Stomach (tissue), 8 donors: ENCODE measurements at regions not wholly inside any gene's neighbourhood (a gene's known extent, or its start where the extent isn't known, plus 50 kb on each side); places are given as distances from the start of the nearest gene placed in this dataset.

Experiments
- DNase-seq, 2 donors: peaks; one replicate each; pipeline versions ENCODE4 v3.0.0 to v3.0.0-alpha.2; 2013 to 2019
- H3K27ac ChIP-seq, 5 donors: fragments of 200-600 bp in 4 of 5; sonication (generic) in 4 of 5; one replicate each; pipeline ENCODE4 v1.5.1; 2013 to 2019; ENCODE audit warnings: mild to moderate bottlenecking in 1 of 5, moderate library complexity in 1 of 5
- H3K27me3 ChIP-seq, 3 donors: fragments of 200-600 bp; sonication (generic); one replicate each; pipeline ENCODE4 v1.5.1; 2017 to 2019; ENCODE audit warnings: mixed run types in 1 of 3
- H3K36me3 ChIP-seq, 4 donors: fragments of 200-600 bp; sonication (generic); 1 replicate in 3 of 4; 2 replicates in 1 of 4; pipeline ENCODE4 v1.5.1; 2016 to 2019
- H3K4me1 ChIP-seq, 4 donors: fragments of 200-600 bp; sonication (generic); one replicate each; pipeline ENCODE4 v1.5.1; 2016 to 2019
- H3K4me3 ChIP-seq, 4 donors: fragments of 200-600 bp; sonication (generic) in 3 of 4; one replicate each; pipeline ENCODE4 v1.5.1; 2016 to 2019; ENCODE audit warnings: mild to moderate bottlenecking in 1 of 4
- H3K9me3 ChIP-seq, 4 donors: fragments of 200-600 bp; sonication (generic); one replicate each; pipeline ENCODE4 v1.5.1; 2016 to 2019
- CTCF ChIP-seq, 7 experiments: fragments of 450-650 bp in 4 of 7; fragments of 200-600 bp in 3 of 7; sonication (generic) in 3 of 7; IDR thresholded peaks; one replicate each; pipeline ENCODE4 v1.5.1; 2016 to 2019; ENCODE audit warnings: antibody characterized with exemption in 7 of 7, control low read depth in 2 of 7, mild to moderate bottlenecking in 1 of 7
- EP300 ChIP-seq: sonication (generic); formaldehyde crosslinking; IDR thresholded peaks from one replicate; pipeline ENCODE4 v1.6.1; 2017; ENCODE audit warnings: antibody characterized with exemption
- POLR2A ChIP-seq, 4 donors: fragments of 450-650 bp; IDR thresholded peaks; one replicate each; pipeline ENCODE4 v1.6.1; 2016; ENCODE audit warnings: antibody characterized with exemption in 4 of 4, control low read depth in 2 of 4, mild to moderate bottlenecking in 1 of 4, moderate library complexity in 1 of 4
- POLR2AphosphoS5 ChIP-seq, 3 donors: sonication (generic); formaldehyde crosslinking; IDR thresholded peaks; one replicate each; pipeline ENCODE4 v1.6.1; 2016; ENCODE audit warnings: antibody characterized with exemption in 3 of 3
- WGBS, 5 donors: extraction: QIAGEN DNeasy Blood & Tissue Kit in 3 of 5; methylation state at CpG; one replicate each; pipeline versions ENCODE4 v1.1.5 to v1.1.7; 2013 to 2018; 5-methylcytosine and 5-hydroxymethylcytosine counted together
- intact Hi-C: fragments of 100-400 bp; cut with DNase I; formaldehyde crosslinking; loops from one replicate; pipeline ENCODE4 v1.15.1; 2023; ENCODE audit warnings: low total_unique reads
- donor health status: healthy with polysubstance abuse.
- donor health status: Bipolar disorder and iron deficiency.
- donor health status: healthy.

DNA sequence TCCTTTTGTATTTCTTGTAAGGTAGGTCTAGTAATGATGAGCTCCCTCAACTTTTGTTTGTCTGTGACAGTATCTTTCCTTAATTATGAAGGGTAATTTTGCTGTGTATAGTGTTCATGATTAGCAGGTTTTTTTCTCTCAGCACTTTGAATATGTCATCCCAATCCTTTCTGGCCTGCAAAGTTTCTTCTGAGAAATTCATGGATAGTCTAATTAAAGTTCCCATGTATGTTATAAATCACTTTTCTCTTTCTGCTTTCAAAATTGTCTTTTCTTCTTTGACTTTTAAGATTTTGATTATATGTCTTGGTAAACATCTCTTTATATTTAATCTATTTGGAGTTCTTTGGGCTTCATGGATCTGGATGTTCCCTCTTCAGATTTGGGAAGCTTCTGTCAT lies 54.3 kb upstream of the ZKSCAN2 start:
- TF ChIP-seq POLR2A (IDR thresholded peaks at IDR 0.05) (no peak), POLR2AphosphoS5 (IDR thresholded peaks at IDR 0.05) (no peak), CTCF (IDR thresholded peaks at IDR 0.05) (no peak), EP300 (no peak)
- intact Hi-C loops, result no loop called here
- DNase-seq, result no peak
- Histone ChIP-seq H3K27ac (no peak overlapping the region), H3K27me3 (no peaks in the 10 kb centered on the region), H3K36me3 (no peaks in the 10 kb centered on the region), H3K4me3 (no peak overlapping the region), H3K9me3 (peaks cover 3 to 56% (median 40%) of the 10 kb centered on the region in 4 donors), H3K4me1 (no peaks in the 10 kb centered on the region)

GRCh38 chr16:25311039-25311438 lies 53.4 kb upstream of the ZKSCAN2 start:
- WGBS, 5 donors, result 77 to 88% (median 81%) methylated on average over 2 of the region's 2 CpGs
- no peaks in the 10 kb centered on the region for H3K27me3 ChIP-seq

More at GRCh38 chr16:25311039-25311438, 53.4 kb upstream of the ZKSCAN2 start:
- no peak for DNase-seq
- TF ChIP-seq POLR2A (IDR thresholded peaks at IDR 0.05) (no peak), POLR2AphosphoS5 (IDR thresholded peaks at IDR 0.05) (no peak), EP300 (no peak), CTCF (IDR thresholded peaks at IDR 0.05) (no peak)
- no peaks in the 10 kb centered on the region for H3K4me1 ChIP-seq
- H3K36me3 ChIP-seq, result no peaks in the 10 kb centered on the region
- H3K27ac ChIP-seq, result no peak overlapping the region
- H3K9me3 ChIP-seq, result peaks cover 3 to 49% (median 39%) of the 10 kb centered on the region in 4 donors
- intact Hi-C loops, result no loop called here
- no peak overlapping the region for H3K4me3 ChIP-seq
